HG03159 (cell line): ENCODE measurements at regions not wholly inside any gene's neighbourhood (a gene's known extent, or its start where the extent isn't known, plus 50 kb on each side); places are given as distances from the start of the nearest gene placed in this dataset.

ENCODE experiments used
- ATAC-seq: cut with Tn5 transposase; IDR thresholded peaks from one replicate; pipeline ENCODE4 v1.9.1; 2021; ENCODE audit warnings: mild to moderate bottlenecking, moderate library complexity; ENCODE audit not compliant: unreplicated experiment

DNA sequence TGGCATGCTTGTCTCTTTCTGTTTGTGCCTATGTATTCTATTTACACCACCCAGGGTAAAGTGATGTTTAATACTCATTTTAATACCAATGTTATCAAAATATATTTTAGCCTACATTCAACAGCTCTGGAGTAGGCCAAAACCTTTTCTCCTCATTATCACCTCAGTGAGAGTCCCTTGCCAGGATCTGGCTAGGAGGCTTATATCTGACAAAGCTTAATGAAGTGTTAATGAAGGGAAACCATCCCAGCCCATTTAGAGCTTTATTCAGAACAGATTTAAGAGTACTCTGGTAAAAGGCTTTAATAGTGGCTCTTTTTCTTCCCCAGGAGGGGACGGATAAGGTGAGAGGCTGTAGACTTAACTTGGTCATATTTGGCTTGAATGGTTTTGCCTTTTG is 137.6 kb downstream of the GRIN2B start:
- no peak for ATAC-seq

DNA sequence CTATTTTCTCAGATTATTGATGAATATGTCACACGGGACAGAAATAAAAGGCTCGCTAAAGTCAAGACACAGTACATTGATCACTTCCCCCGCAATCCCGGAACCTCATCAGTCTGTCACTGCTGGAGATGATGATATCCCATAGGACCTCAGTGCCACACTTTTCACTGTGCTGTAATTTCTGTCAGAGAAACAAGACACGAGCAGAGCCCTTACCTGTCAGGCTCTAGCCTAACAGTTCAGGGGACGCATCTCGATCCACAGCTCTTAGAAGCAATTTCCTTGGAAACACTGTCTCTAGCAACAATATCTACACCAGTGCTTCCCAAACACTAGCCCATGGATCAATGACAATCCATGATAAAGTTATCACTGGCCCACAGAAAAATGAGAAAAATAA is 140.0 kb downstream of the GRIN2B start:
- no peak for ATAC-seq

DNA sequence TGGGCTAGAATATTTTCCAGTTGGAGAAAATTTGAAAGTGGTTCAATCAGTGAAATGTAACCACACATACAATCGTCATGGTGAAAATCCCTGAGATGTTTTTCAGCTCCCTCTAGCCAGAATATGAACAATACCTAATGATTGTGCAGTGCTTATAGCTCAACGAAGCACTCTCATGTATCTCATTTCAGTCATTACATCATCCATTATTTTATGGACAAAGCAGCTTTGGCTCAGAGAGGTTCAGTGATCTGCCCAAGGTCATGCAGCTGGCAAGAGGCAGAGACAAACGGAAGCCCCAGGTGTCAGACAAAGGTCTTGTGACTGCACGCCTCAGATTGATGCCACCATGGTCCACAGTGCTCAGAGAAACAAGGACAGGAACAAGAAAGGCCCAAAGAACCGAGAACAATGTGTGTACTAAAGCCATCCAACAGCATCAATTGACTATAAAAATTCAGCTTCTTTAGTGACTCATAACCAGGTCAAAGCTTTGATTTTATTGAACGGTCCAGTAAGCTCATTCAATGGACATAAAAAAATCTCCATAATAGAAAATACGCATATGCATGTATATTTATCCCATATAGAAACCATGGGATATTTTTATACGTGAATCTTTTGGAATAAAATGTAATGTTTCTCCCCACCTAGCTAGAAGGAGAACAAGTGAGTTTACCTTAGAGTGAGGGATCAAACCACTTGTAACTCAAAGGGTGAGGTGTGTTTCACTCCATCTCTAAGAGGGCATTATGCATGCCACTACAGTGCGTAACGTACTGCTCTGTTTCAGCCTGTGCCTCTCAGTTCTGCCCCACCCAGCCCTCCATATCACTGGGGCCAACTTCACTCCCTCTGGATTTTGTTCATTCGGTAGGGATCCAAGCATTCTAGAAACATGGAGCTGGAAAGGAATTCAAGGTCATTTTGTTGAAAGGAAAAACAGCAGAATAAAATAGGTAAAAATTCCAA is 141.8 kb downstream of the GRIN2B start:
- ATAC-seq: no peak

DNA sequence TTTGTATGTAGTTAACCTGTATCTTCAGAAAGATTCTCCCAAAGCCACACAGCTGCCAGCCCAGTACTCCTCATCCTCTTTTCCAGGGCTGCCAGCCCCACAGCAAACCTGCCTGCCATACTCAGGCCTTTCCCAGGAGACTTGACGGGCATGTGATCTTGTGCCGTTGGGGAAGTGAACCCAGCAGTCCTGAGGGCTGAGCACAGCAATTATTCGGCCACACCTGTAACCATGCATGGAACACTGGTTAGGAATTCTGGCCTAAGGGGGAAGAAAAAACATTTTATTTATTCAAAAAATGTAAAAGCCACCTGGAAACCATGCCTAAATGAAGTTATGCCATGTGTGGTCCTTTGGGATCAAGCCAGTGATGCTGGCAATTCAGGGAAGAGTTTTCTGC is 145.3 kb downstream of the GRIN2B start:
- ATAC-seq: no peak

DNA sequence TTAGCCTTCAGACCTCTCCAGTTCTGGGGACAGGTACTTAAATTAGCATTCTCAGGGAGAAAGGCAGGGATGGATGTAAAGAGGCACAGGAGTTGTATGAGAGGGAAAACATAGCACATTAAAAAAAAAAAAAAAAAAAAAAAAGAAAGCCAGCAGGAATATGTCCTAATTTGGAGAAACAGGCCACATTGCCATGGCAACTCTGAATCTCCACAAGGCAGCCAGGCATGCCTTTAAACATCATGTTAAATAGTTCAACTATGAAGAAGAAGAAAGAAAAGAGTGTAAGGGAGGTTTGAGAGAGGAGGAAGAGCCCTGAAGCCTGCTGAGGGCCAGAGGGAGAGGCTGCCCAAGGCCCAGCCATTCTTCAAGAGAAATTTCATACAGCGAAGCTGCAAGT is 145.8 kb downstream of the GRIN2B start:
- no peak for ATAC-seq

DNA sequence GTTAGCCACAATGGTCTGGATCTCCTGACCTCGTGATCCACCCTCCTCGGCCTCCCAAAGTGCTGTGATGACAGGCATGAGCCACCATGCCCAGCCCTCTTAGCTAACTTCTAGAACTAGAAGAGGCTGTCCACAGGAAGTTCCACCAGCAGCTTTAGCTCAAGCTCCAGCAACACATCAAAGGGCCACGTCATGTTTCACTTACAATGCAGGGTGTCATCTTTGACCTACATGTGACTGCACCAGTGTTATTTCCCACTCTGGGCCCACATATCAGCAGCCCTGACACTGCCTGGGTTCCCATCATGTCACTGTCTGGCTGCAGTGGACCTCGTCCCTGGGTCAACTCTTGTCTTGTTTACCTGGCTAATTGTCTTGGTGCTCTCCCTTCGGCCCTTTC is 147.2 kb downstream of the GRIN2B start:
- ATAC-seq: no peak

DNA sequence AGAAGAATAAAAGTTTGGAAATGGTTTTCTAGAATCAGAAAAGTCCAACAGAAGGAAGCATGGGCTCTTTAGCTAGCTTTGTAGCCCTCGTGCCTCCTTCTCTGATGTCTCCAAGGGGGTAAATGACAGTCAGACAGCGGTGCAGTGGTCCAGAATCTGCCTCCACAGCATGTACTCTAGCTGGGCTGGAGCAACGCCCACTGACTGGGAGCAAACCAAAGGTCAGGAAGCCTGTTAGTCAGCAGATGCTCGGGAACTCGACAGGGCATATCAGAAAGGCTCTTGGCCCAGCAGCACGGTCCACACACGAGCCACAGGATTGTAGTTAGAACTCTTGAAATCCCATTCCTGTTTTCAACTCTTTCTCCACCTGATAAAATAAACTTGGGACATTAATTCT is 164.3 kb downstream of the GRIN2B start:
- ATAC-seq: no peak

DNA sequence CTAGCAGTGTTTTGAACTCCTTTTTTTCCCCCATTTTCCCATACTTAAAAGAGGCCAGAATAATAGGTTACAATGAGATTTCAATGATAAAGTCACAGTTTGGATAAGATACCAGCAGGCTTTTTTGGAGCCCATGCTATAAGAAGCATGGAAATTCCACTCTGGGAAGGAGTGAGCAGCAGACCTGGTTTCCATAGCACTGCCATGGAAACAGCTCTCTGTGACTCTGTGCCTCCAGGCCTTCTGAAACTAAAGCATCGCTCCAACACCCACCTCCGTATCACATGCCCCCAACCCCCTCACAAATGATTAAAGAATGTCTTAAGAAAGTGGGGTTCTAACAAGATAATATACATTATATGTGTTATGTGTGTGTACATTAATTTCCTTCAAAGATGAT is 165.0 kb downstream of the GRIN2B start:
- no peak for ATAC-seq

DNA sequence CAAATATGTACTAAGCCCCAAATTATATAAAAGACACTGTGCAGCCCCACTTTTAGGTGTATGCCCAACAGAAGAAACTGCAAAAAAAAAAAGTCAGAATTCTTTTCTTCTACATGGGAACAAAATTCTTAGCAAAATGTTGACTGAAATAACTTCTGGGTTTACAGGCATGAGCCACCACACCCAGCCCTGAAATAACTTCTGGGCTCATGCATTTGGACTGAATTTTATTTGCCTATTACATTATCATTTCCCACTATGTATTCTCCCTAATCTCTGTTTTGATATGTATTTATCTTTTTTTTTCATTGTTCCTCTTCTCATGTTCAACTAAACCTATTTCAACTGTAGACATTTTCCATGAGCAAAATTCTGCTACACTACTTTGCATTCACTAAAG is 169.2 kb downstream of the GRIN2B start:
- ATAC-seq: no peak

DNA sequence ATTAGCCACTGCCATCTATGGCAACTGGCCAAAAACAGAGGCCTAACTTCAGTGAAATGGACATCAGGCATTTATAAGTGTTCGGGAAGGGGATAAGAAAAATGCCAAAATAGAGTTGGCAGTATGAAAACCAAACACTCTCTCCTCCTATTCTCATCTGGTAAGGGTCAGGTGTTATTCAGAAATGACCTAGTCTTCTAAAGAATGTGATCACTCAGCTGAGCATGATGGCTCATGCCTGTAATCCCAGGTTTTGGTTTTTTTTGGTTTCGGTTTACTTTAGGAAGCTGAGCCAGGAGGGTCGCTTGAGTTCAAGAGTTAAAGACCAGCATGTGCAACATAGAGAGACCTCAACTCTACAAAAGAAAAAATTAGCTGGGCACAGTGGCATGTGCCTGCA is 170.3 kb downstream of the GRIN2B start:
- ATAC-seq: no peak

DNA sequence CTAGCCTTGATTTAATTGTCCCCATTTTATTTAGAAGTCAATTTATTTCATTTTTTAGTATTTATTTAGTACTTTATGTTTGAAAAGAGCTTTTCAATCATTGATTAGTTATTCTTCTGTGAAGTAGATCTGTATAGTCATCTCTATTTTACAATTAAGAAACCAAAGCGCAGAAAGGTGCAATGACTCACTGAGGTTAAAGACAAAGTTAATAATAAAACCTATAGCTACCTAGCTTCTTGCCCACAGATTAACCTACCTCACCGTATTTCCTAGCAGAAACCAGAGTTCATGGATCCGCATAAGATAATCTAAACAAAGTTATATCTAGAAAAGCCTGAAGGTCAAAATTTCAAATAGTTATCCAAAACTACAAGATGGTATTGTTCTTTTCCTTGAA is 176.4 kb downstream of the GRIN2B start:
- ATAC-seq: no peak

DNA sequence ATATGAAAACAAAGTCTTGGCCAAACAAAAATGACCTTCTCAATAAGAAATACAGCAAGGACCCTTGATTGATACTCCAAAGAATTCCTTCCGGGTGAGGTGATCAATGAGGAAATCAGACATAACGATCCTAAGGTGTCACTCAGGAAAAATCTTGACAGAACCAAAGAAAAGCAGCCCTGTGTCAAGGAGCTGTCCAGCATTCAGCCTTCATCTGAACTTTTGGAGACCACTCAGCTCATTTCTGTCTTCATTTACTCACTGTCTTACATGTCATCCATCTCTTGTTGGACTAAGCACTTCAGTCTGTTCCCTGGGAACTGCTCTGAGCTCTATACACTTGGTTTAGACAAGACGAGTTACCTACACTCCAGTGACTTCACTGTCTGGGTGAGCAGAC is 179.9 kb downstream of the GRIN2B start:
- no peak for ATAC-seq

DNA sequence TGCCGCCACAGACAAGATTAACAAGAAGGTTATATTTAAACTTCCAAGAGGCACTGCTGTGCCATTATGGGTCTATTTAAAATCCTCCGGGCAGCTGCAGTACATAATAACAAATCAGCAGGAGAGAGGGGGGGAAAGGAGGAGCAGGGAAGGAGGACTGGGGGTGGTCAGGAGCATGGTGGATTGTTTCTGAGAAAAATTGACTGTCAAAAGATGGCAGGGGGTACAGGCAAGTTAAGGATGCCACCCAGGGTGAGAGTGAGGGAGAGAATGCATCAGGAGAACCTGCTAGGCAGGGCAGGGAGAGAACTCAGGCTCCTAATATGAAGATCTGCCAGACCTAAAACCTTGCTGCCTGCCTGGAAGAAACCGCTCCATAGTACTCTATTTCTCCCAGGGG is 181.8 kb downstream of the GRIN2B start:
- ATAC-seq: no peak

DNA sequence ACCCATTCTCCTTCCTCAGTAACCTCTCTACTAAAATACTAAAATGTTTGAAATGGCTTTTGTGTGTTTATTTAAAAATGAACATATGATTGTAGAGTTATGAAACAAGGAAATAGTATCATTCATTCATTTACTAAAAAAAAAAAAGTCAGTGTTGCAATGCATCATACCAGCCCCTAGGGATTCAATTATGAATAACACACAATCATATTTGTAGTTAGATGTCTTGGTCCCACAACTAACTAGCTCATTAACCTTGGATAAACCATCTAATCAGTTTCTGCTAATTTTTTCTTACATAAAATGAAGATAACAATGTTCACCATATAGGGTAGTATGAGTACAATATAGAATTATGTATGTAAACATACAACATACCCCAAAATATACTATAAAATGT is 183.2 kb downstream of the GRIN2B start:
- no peak for ATAC-seq

DNA sequence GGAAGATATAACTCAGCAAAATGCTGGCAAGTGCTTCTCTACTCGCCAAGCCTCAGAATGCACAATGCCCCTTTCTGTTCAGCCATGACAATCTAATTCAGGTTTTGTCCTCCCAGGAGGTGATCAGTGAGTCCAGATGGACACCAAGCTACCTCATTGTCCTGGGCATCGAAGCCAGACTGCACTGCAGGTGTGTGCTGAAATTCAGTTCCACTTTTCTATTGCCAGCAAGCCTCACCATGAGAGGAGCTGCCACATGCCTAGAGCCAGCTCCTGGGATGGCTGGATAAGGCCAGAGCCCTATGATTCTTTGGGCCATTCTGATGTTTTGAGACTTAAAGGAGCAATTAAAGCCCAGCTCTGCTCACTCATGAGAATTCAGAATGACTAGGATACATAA is 186.7 kb downstream of the GRIN2B start:
- ATAC-seq: no peak

DNA sequence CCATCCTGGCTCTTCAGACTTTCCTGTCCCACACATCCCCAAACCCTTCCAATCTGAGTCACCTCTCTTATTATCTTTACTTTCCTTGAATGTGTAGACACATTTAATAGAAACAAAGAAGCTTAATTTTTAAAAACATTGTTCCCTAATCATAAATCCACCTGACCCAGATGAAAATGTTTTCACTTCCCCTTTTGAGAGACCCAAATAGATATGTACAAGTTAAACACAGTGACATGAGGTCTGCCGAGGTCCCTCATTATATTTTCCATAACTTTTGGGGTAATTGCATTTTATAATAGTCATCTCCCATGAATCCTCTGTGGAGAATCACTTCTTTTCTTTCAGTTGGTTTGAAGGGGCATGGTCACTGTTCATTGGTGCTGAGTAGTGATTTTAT is 191.1 kb downstream of the GRIN2B start:
- ATAC-seq: no peak

DNA sequence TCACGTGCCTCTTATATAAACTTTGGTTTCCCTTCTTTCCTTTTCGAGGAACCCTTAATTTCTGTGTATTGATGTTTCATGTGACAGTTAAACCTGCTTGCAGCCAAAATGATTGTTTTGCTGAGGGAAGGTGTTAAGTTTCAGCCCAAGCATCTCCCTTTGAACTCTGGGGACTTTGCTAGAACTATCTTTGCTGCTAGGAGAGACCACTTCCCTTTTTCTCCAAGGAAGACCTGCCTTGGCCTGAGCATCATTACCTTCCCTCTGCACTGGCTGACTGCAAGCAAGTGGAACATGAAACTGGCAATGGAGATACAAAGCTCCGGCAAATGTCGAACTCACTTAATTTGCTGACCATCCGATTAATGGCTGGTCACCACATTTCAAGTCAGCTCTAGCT is 192.8 kb downstream of the GRIN2B start:
- no peak for ATAC-seq

DNA sequence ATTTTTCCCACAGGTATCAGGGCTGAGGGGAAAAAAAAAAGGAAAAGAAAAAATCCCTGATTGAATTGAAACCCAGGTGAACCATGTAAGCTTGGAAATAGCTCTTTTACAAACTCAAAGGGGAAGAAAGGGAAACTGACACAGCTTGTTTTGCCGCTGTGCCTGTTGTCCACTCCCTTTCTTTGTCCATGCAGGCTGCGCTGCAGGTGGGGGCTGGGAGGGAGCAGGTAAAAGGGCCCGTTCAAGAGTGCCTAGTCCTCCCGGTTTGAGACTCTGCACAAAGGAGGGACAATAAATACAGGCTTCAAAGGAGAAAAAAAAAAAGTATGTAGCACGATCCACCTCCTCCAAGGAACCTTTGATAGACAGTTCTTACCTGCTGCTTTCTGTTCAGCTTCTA is 194.8 kb downstream of the GRIN2B start:
- ATAC-seq: no peak

DNA sequence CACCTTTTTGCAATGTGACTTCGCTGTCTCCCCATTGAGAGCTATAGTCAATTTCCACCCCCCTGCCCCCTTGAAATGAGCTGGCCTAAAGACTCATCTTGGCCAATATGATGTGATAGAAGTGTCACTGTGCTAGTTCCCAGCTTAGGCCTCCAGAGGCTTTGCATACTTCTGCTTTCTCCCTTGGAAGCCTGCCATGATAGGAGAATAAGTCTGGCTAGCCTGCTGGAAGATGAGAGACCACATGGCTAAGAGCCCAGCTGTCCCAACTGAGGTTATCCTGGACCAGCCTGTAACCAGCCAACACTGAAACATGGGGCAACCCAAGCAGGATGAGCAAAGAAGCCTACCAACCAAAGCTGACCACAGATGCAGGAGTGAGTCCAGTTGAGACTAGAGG is 196.9 kb downstream of the GRIN2B start:
- ATAC-seq: no peak

DNA sequence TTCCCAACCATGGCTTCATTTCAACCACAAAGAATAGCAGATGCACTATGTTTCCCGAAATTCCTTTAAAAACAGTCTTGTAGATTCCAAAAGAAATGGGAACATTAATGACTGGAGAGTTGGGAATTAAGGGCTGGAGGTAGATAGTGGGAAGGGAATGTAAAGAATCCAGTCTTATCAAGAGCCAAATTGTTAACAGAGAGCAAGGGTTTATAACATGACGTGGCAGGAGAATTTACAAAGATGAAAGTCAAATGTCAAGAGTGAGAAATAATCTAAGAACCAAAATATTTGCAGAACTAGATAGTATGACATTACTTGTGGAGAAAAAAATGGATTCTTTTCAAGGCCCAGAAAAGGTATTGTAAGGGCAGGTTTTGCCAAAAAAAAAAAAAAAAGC is 200.9 kb downstream of the GRIN2B start:
- ATAC-seq: no peak

DNA sequence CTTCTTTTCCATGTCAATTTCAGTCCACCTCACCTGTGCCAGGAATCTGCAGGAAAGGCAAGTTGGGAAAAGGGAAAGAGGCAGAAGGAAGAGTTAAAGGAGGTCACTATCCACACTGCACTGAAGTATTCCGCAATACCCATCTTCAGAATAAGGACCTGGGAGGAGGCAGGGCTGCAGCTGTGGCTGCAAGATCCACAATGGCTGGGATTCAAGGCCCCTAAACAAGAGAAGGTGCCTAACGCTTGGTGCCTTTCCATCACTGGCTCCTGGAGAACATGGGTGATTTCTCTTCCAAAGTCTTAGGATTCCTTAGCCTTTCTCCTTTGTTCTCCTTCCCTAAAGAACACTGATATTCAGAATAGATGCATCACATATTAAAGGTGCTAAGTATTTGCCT is 204.0 kb downstream of the GRIN2B start:
- ATAC-seq: no peak

DNA sequence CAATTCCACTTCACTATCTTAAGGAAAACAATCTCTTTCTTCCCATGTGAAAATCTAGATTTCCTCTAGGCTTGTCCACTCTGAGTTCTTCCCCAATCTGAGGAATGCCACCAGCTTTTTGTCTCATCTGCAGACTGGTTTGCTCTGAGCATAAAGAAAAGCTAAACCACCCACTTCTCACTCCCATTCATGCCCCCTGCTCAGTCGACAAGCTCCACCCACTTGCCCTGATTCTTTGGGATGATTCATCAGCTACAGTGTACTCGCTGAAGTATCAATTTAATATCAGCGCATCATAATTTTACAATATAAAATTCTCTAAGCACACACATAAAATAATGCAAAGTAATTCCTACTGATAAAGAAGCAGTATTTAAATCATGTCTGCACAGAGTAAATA is 209.1 kb downstream of the GRIN2B start:
- ATAC-seq: no peak

DNA sequence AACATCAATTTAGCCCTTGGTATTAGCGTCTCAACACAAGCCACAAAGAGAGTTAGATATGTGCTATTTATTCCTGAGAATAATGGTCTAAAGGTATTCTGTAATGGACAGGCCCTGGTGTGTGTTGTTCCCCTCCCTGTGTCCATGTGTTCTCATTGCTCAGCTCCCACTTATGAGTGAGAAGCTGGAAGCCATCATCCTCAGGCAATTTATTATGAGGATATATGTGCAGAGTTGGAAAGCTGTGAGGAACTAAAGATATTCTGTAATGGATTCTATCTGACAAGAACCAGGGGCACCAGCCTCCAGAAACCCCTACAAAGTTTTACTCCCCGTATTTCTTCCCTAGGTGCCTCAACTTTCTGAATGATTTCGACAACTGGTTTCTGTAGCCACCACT is 210.8 kb downstream of the GRIN2B start:
- no peak for ATAC-seq
